OCI-LY7 (cell line): ENCODE measurements at regions not wholly inside any gene's neighbourhood (a gene's known extent, or its start where the extent isn't known, plus 50 kb on each side); places are given as distances from the start of the nearest gene placed in this dataset.

ENCODE experiments used
- BruUV-seq: library from RNA; stranded (reverse); fragments of 400-500 nt; replicated peaks from 2 replicates; lab custom pipeline; 2021; lab: Mats Ljungman, UMichigan
- CTCF ChIA-PET: fragments of 300-600 bp; sonication (Branson Sonifier 250); formaldehyde crosslinking; loops from one replicate; lab custom pipeline; 2022; ENCODE audit warnings: antibody characterized with exemption; ENCODE audit not compliant: unreplicated experiment; lab: Charles Lee
- POLR2A ChIA-PET: fragments of 300-600 bp; sonication (Branson Sonifier 250); formaldehyde crosslinking; loops from one replicate; lab custom pipeline; 2022; ENCODE audit warnings: antibody characterized with exemption; lab: Charles Lee
- DNase-seq: peaks from one replicate; pipeline ENCODE4 v3.0.0-alpha.2; 2015; ENCODE audit warnings: low spot score
- H2AFZ ChIP-seq: fragments of 200-600 bp; sonication (generic), shearing (Covaris generic); 2 replicates; pipeline ENCODE4 v1.6.1; 2014; ENCODE audit warnings: mild to moderate bottlenecking, antibody characterized with exemption, low read length, moderate library complexity
- H3K27ac ChIP-seq: fragments of 200-600 bp; sonication (generic); 2 replicates; pipeline ENCODE4 v1.5.1; 2014; ENCODE audit warnings: mixed run types, low read depth, mild to moderate bottlenecking, moderate library complexity, low read length, inconsistent platforms; ENCODE audit not compliant: poor library complexity, severe bottlenecking
- H3K36me3 ChIP-seq: fragments of 200-600 bp; sonication (generic); 2 replicates; pipeline ENCODE4 v1.6.1; 2014; ENCODE audit warnings: mild to moderate bottlenecking, antibody characterized with exemption, low read length, moderate library complexity, mixed read lengths; ENCODE audit not compliant: insufficient read depth
- H3K4me1 ChIP-seq: fragments of 200-600 bp; sonication (generic); 2 replicates; pipeline ENCODE4 v1.5.1; 2014; ENCODE audit warnings: mild to moderate bottlenecking, low read length; ENCODE audit not compliant: insufficient read depth, poor library complexity, severe bottlenecking
- H3K4me2 ChIP-seq: fragments of 200-600 bp; sonication (generic); 2 replicates; pipeline ENCODE4 v1.6.1; 2014; ENCODE audit warnings: mild to moderate bottlenecking, low read length
- H3K4me3 ChIP-seq: fragments of 200-600 bp; sonication (generic); 2 replicates; pipeline ENCODE4 v1.5.1; 2014; ENCODE audit warnings: mild to moderate bottlenecking, low read depth, low read length; ENCODE audit not compliant: poor library complexity, severe bottlenecking
- H3K79me2 ChIP-seq: fragments of 200-600 bp; sonication (generic); 2 replicates; pipeline ENCODE4 v1.6.1; 2016; ENCODE audit warnings: low read depth, mild to moderate bottlenecking, low read length, moderate library complexity, mixed read lengths; ENCODE audit not compliant: insufficient read depth
- H3K9me2 ChIP-seq: fragments of 200-600 bp; sonication (generic); 2 replicates; pipeline ENCODE4 v1.6.1; 2016; ENCODE audit warnings: mild to moderate bottlenecking, low read length, mixed read lengths; ENCODE audit not compliant: insufficient read depth
- H3K9me3 ChIP-seq: fragments of 200-600 bp; sonication (generic); 2 replicates; pipeline ENCODE4 v1.6.1; 2014; ENCODE audit warnings: mild to moderate bottlenecking, mixed run types, low read length, mixed read lengths
- H4K20me1 ChIP-seq: fragments of 200-600 bp; sonication (generic); 2 replicates; pipeline ENCODE4 v1.6.1; 2014; ENCODE audit warnings: mild to moderate bottlenecking, antibody characterized with exemption, low read length, moderate library complexity, mixed read lengths; ENCODE audit not compliant: insufficient read depth
- EZH2phosphoT487 ChIP-seq: fragments of 200-600 bp; sonication (generic); IDR thresholded peaks from 2 replicates; pipeline ENCODE4 v1.6.1; 2018; ENCODE audit warnings: low read depth, borderline replicate concordance, mild to moderate bottlenecking, mixed run types, antibody characterized with exemption, low read length, moderate library complexity, mixed read lengths
- intact Hi-C: fragments of 100-400 bp; cut with micrococcal nuclease; formaldehyde crosslinking; loops from one replicate; pipeline ENCODE4 v1.10.0; 2022; ENCODE audit not compliant: unreplicated experiment
- TF ChIP-seq, protein P1 (sequence below): fragments of 200-600 bp; sonication (generic); conservative IDR thresholded peaks from 2 replicates; pipeline ENCODE4 v1.5.1; 2014; ENCODE audit warnings: mild to moderate bottlenecking, antibody characterized with exemption, low read length, moderate library complexity, mixed read lengths

DNA sequence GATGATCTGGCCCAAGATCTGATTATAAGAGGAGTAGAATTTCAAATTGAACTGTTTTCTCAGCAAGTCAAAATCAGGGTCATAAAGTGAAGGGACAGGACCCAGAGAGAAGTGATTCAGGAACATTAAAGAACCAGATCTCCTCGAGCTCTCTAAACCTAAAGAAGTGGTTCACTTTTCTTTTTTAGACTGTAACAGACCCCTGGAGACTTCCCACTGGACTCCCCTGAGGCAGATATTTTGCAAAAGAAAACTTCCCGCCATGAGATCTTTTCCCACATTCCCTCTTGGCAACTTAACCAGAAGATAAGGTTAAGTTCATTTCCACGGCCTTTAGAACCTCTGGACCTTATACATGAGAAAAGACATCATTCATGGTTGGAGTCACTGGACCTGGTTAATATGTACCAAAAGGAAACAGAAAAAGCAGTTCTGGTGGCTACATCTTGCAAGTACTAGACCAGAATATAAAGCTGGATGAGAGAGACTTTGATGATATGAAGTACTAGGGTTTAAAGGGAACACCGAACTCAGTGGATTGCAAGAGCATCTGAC is 1061.4 kb downstream of the MRPL39 start:
- no TSS peak for BruUV-seq
- Histone ChIP-seq H3K27ac (no peak overlapping the region), H3K9me3 (peaks cover 21% of the 10 kb centered on the region; the same call in 1 of the 2 replicates), H3K4me2 (no peak overlapping the region), H3K9me2 (no peaks in the 10 kb centered on the region), H3K4me1 (no peaks in the 10 kb centered on the region), H3K36me3 (no peaks in the 10 kb centered on the region), H4K20me1 (no peaks in the 10 kb centered on the region), H2AFZ (no peak overlapping the region), H3K79me2 (no peaks in the 10 kb centered on the region), H3K4me3 (no peak overlapping the region)
- intact Hi-C loops = no loop called here
- no peak for DNase-seq
- ChIA-PET POLR2A (no interaction called here), CTCF (no interaction called here)
- TF ChIP-seq, protein P1, sequence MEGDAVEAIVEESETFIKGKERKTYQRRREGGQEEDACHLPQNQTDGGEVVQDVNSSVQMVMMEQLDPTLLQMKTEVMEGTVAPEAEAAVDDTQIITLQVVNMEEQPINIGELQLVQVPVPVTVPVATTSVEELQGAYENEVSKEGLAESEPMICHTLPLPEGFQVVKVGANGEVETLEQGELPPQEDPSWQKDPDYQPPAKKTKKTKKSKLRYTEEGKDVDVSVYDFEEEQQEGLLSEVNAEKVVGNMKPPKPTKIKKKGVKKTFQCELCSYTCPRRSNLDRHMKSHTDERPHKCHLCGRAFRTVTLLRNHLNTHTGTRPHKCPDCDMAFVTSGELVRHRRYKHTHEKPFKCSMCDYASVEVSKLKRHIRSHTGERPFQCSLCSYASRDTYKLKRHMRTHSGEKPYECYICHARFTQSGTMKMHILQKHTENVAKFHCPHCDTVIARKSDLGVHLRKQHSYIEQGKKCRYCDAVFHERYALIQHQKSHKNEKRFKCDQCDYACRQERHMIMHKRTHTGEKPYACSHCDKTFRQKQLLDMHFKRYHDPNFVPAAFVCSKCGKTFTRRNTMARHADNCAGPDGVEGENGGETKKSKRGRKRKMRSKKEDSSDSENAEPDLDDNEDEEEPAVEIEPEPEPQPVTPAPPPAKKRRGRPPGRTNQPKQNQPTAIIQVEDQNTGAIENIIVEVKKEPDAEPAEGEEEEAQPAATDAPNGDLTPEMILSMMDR = no peak
- no peak for TF ChIP-seq EZH2phosphoT487

DNA sequence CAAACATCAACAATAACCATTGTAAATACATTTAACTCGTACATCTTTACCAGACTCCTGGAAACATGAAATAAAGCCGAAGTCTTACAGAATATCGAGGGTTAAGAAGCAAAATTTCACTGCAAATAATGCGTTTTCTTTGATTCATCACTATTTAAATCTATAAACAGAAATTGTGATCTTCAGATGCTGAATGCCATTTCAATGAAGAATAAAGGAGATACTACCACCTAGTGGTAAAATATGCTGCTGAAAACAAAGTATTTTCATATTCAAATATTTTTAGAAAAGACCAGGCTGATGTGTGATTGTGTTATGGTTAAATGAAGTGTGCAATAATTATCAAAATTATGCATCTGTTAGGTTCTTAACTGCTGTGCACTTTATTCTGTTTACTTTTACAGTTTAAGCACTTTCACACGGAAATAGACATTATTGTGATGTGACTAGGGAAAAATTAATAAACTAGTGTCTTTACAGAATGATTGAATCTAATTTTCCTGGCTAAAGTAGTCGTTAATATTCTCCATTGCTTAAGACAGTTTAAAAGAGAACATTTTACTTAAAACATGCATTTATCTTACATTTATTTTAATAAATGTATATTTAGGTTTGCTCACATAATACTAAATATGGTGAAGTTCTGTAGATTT is 1093.1 kb downstream of the MRPL39 start:
- H3K4me3 ChIP-seq = no peak overlapping the region
- no peaks in the 10 kb centered on the region for H3K79me2 ChIP-seq
- H3K36me3 ChIP-seq = no peaks in the 10 kb centered on the region
- intact Hi-C loops = no loop called here
- no peak for DNase-seq
- ChIA-PET POLR2A (no interaction called here), CTCF (no interaction called here)
- no peaks in the 10 kb centered on the region for H3K4me1 ChIP-seq
- H4K20me1 ChIP-seq = no peaks in the 10 kb centered on the region
- no peak overlapping the region for H2AFZ ChIP-seq
- H3K4me2 ChIP-seq = no peak overlapping the region
- no peak overlapping the region for H3K27ac ChIP-seq
- no TSS peak for BruUV-seq
- peaks cover 5% of the 10 kb centered on the region; the same call in 1 of the 2 replicates for H3K9me3 ChIP-seq
- no peaks in the 10 kb centered on the region for H3K9me2 ChIP-seq
- no peak for TF ChIP-seq EZH2phosphoT487
- TF ChIP-seq, protein P1 = peak; percentile 56

DNA sequence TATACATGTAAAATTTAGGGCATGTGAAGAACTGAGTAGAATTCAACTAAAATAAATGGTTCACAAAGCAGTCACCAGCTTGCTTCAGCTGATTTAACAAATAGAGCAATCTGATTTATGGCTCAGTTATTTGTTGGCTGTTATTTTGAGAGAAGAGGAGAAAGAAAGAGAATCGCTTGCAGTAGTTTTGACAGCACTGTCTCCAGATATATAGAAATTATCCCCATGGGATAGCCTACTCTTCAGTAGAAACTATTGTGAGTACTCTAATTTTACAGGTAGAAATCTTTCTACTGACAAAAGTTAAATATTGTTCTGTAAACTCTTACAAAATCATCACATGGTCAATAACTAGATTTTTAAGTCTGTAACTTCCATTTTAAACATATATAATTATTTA is 1098.2 kb downstream of the MRPL39 start:
- Histone ChIP-seq H3K9me2 (no peaks in the 10 kb centered on the region), H3K4me1 (no peaks in the 10 kb centered on the region), H3K4me2 (no peak overlapping the region), H2AFZ (no peak overlapping the region), H3K27ac (no peak overlapping the region), H3K9me3 (peaks cover 5% of the 10 kb centered on the region; the same call in 1 of the 2 replicates), H3K79me2 (no peaks in the 10 kb centered on the region), H3K36me3 (no peaks in the 10 kb centered on the region), H4K20me1 (no peaks in the 10 kb centered on the region), H3K4me3 (no peak overlapping the region)
- POLR2A ChIA-PET = interaction anchor here (0.7 kb wide), 1 partner anchor 553 kb away, joined by 4 read pairs; no protein-coding TSS in a partner anchor
- no peak for DNase-seq
- no peak for TF ChIP-seq EZH2phosphoT487
- TF ChIP-seq, protein P1 = no peak
- no TSS peak for BruUV-seq
- intact Hi-C loops = no loop called here
- CTCF ChIA-PET = no interaction called here
